Heart left ventricle (tissue), 16 donors: ENCODE measurements at regions not wholly inside any gene's neighbourhood (a gene's known extent, or its start where the extent isn't known, plus 50 kb on each side); places are given as distances from the start of the nearest gene placed in this dataset.

Experiments used
- ATAC-seq, 4 donors: fragments of 200-7000 bp; cut with Tn5 transposase; one replicate each; pipeline ENCODE4 v1.9.1; 2020 to 2022; ENCODE audit warnings: moderate library complexity in 4 of 4, mild to moderate bottlenecking in 3 of 4, moderate number of reproducible peaks in 1 of 4
- DNase-seq, 5 donors: peaks; one replicate each; pipeline ENCODE4 v3.0.0-alpha.2; 2020
- H3K27ac ChIP-seq, 12 donors: fragments of 200-600 bp; sonication (generic) in 4 of 12; one replicate each; pipeline versions ENCODE4 v1.5.0 to v1.8.0; 2016 to 2022; ENCODE audit warnings: mild to moderate bottlenecking in 2 of 12
- H3K27me3 ChIP-seq, 9 donors: fragments of 200-600 bp; sonication (generic) in 2 of 9; one replicate each; pipeline versions ENCODE4 v1.5.1 to v1.8.0; 2016 to 2022; ENCODE audit warnings: mild to moderate bottlenecking in 3 of 9
- H3K36me3 ChIP-seq, 9 donors: fragments of 200-600 bp; sonication (generic) in 2 of 9; one replicate each; pipeline versions ENCODE4 v1.5.0 to v1.8.0; 2018 to 2022; ENCODE audit warnings: mild to moderate bottlenecking in 2 of 9
- H3K4me1 ChIP-seq, 12 donors: fragments of 200-600 bp; sonication (generic) in 4 of 12; one replicate each; pipeline versions ENCODE4 v1.5.0 to v1.8.0; 2016 to 2022; ENCODE audit warnings: mild to moderate bottlenecking in 3 of 12
- H3K4me3 ChIP-seq, 12 donors: fragments of 200-600 bp; sonication (generic) in 4 of 12; one replicate each; pipeline versions ENCODE4 v1.5.0 to v1.8.0; 2017 to 2022; ENCODE audit warnings: mild to moderate bottlenecking in 9 of 12, moderate library complexity in 4 of 12
- H3K9me3 ChIP-seq, 12 donors: fragments of 200-600 bp; sonication (generic) in 4 of 12; one replicate each; pipeline versions ENCODE4 v1.5.0 to v1.8.0; 2016 to 2022; ENCODE audit warnings: mild to moderate bottlenecking in 1 of 12
- CTCF ChIP-seq, 12 donors: fragments of 200-600 bp; sonication (generic) in 4 of 12; IDR thresholded peaks; one replicate each; pipeline versions ENCODE4 v1.5.0 to v1.8.0; 2018 to 2022; ENCODE audit warnings: antibody characterized with exemption in 12 of 12, mild to moderate bottlenecking in 5 of 12
- POLR2A ChIP-seq, 2 donors: fragments of 450-650 bp; IDR thresholded peaks; one replicate each; pipeline ENCODE4 v1.6.1; 2017; ENCODE audit warnings: antibody characterized with exemption in 2 of 2, mild to moderate bottlenecking in 2 of 2, moderate library complexity in 2 of 2
- WGBS, 4 donors: extraction: QIAGEN DNeasy Blood & Tissue Kit in 2 of 4; methylation state at CpG; one replicate each; pipeline versions ENCODE4 v1.1.5 to v1.1.7; 2013 to 2018; 5-methylcytosine and 5-hydroxymethylcytosine counted together
- intact Hi-C, 10 donors: fragments of 100-400 bp; cut with DNase I; formaldehyde crosslinking; loops; one replicate each; pipeline versions ENCODE4 v1.11.1 to v1.14.2; 2022
- donor health status: ischemic (EF 13 %, LVEDD 7.1; RV severe dilation, severe dysfunction).
- donor health status: healthy with polysubstance abuse.
- donor health status: DM: no; HTN: yes; CAD: no.
- donor health status: DM: no; HTN: no; CAD: no.
- donor health status: ischemic (EF 25% LVEDD 6.9; RV normal size, moderate dysfunction).
- donor health status: ischemic (EF 25% LVEDD 5.7; RV mildly dilated, moderate dysfunction).
- donor health status: healthy.
- donor health status: DM: yes; HTN: yes; CAD: no.
- donor health status: ischemic (EF 35%, LVEDD 5.7; RV mildly dilated, moderate dysfunction).
- donor health status: nonischemic (EF 11% LVEDD 7.7; RV severe dilation, severe dysfunction).
- donor health status: DM: yes; HTN: yes; CAD: no.
- donor health status: PGD.
- donor health status: ischemic (EF 29% LVEDD 5.4; RV normal size, mild dysfunction).
- donor health status: nonischemic (EF 23%, LVEDD 6.1; RV moderate dilation, normal function).

DNA sequence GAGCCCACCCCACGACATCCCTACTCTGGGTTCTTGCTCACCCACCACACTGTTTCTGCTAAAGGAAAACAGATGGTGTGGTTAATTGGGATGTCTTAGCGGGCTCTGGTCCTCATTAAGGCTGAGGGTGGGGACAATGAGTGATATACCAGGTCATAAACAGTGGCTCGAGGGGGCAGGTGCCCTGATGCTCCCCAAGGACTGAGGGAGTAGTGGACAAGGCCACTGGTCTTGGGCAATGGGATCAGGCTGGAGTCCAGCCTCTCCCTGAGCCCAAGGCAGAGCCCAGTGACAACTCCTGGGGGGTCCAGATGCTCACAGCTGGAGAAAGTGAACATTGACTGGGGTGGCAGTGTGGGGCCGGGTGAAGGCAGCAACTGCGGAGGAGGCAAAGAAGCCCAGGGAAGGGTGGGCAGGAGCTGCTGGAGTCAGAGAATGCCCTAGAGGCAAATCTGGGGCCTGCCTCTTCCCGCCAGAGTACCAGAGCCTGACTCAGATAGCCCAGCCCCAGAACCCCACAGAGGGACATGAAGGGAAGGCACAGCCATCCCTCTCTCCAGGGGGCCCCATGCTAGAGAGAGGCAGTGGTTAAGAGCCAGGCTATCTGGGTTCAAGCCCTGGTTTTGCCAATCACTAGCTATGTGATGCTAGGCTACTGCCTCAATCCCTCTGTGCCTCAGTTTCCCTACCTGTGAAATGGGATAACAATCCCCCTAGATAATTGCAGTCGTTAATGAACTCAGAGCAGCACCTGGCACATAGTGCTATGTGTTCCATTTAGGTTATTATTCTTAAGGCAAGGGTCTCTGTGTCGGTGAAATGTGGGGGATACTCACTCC lies 72.3 kb downstream of the MRPL14 start:
- intact Hi-C loops: no loop called here
- ATAC-seq (no peak), DNase-seq (peak in 1 of 5 donors; percentile 31)
- Histone ChIP-seq H3K4me3 (no peak overlapping the region), H3K27ac (peak overlapping the region in 2 of 12 donors; percentile 9 to 44), H3K27me3 (no peaks in the 10 kb centered on the region), H3K36me3 (no peaks in the 10 kb centered on the region), H3K4me1 (peaks cover 7 to 83% (median 55%) of the 10 kb centered on the region in 12 donors), H3K9me3 (peaks cover 0 to 5% (median 0%) of the 10 kb centered on the region in 12 donors)
- WGBS, 4 donors: 80 to 88% (median 80%) methylated on average over 8 of the region's 8 CpGs
- TF ChIP-seq CTCF (IDR thresholded peaks at IDR 0.05) (no peak), POLR2A (IDR thresholded peaks at IDR 0.05) (no peak)

DNA sequence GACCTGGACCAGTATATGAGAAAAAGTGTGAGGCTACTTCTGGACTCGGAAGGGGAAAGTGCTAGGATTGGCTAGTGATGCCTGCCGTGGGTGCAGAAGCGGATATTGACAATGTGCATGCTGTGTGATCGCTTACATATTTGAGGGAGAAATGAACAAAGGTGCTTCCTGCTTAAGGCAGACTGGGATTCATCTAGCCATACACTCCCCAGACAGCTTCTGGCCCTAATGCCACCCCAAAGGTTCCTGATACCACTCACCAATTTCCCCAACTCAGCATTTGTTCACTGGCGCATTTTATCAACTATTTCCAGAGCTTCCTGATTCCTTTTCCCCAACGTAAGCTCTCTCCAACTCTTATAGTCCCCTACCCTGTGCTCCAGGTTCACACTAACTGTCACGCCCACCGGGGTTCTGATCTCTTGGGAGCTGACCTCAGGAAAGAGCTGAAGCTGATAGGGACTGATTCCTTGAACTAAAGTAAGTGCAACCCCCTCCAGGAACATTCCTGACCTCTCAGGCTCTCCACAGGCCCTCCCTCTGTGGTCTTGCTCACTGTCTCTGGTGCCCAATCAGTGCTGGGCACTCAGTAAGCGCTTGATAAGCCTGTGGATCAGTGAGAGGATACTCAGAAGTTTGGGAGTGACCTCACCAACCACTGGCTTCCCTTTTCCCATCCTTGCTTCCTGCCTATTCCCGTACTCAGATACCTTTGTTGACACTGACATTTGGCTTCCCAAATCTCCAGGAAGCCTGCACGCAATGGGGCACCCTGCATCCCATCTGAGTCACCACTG lies 73.3 kb downstream of the MRPL14 start:
- 72 to 78% (median 74%) methylated on average over 11 of the region's 11 CpGs for WGBS, 4 donors
- no peak for ATAC-seq
- Histone ChIP-seq H3K36me3 (no peaks in the 10 kb centered on the region), H3K9me3 (no peaks in the 10 kb centered on the region), H3K4me3 (no peak overlapping the region), H3K4me1 (peaks cover 0 to 81% (median 53%) of the 10 kb centered on the region in 12 donors), H3K27me3 (no peaks in the 10 kb centered on the region), H3K27ac (peak overlapping the region in 1 of 12 donors; percentile 44)
- TF ChIP-seq CTCF (IDR thresholded peaks at IDR 0.05): no peak
- TF ChIP-seq POLR2A (IDR thresholded peaks at IDR 0.05): no peak
- intact Hi-C loops: no loop called here
- no peak for DNase-seq

DNA sequence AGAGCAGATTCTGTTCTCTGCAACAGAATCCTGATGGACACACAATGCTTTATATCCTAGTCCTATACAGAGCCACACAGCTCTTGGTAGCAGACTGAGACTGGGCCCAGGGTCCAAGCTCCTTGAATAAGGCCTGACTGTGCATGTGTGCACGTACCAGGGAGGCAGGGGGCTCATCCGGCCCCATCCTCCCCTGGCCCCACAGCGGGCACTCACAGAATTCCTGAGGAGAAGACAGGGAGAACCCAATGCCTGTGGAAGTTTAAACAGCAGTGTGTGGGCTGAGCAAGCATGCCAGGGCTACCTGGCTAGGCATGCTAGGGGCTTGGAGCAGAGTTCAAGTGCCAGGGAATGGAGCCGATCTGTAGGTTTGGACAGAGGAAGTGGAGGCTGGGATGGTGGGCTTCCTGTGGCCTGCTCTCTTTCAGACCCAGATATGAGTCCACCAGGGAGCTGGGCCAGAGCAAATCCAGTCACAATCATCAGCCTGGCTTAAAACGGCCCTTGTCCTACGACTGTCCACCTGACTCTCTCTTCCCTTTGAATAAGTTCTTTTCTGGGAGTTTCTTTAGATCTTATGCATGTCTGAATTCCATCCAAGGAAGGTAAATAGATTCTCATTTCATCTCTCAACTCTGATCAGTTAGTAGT lies 74.0 kb downstream of the MRPL14 start:
- DNase-seq (no peak), ATAC-seq (no peak)
- Histone ChIP-seq H3K27me3 (no peaks in the 10 kb centered on the region), H3K4me1 (peaks cover 0 to 79% (median 47%) of the 10 kb centered on the region in 12 donors), H3K27ac (peak overlapping the region in 7 of 12 donors; percentile 29 to 79 (median 44)), H3K4me3 (no peak overlapping the region), H3K36me3 (no peaks in the 10 kb centered on the region), H3K9me3 (no peaks in the 10 kb centered on the region)
- no peak for TF ChIP-seq CTCF (IDR thresholded peaks at IDR 0.05)
- TF ChIP-seq POLR2A (IDR thresholded peaks at IDR 0.05): no peak
- 88 to 92% (median 89%) methylated on average over 6 of the region's 6 CpGs for WGBS, 4 donors
- intact Hi-C loops: no loop called here
